ENCODE measurements at regions not wholly inside any gene's neighbourhood (a gene's known extent, or its start where the extent isn't known, plus 50 kb on each side); places are given as distances from the start of the nearest gene placed in this dataset.

- TF ChIP-seq CTCF (IDR thresholded peaks at IDR 0.05): no peak
- ATAC-seq (ENCODE audit: low FRiP score) (no peak), DNase-seq (ENCODE audit: low spot score) (no peak)
Observed at GRCh38 chr12:13635709-13636108, 345.7 kb downstream of the GRIN2B start.

GRCh38 chr12:13631873-13632272, 349.5 kb downstream of the GRIN2B start:
- no peak for TF ChIP-seq CTCF (IDR thresholded peaks at IDR 0.05)
- ATAC-seq (ENCODE audit: low FRiP score) (no peak), DNase-seq (ENCODE audit: low spot score) (no peak)

DNA sequence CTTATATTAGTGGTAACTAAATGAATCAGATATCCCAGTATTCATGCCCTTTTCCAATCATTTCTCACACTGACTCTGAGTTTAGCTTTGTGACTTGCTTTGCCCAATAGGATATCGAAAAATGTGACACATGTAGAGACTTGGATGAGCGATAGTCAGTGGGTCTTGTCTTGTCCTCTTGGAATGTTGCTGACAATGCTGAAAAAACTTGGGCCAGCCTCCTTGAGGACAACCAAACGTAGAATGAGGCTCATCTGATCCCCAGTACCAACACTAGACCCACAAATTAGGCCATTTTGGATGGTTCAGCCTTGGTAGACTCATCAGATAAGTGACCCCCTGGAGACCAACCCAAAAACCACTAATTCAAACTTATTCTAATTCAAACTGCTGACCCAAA, 351.0 kb downstream of the GRIN2B start:
- no peak for ATAC-seq (ENCODE audit: low FRiP score)
- TF ChIP-seq CTCF (IDR thresholded peaks at IDR 0.05): no peak

GRCh38 chr12:13628067-13628466, 353.3 kb downstream of the GRIN2B start:
- DNase-seq (ENCODE audit: low spot score): no peak
- no peak for ATAC-seq (ENCODE audit: low FRiP score)
- TF ChIP-seq CTCF (IDR thresholded peaks at IDR 0.05): no peak

More for the DNA sequence above, 351.0 kb downstream of the GRIN2B start:
- DNase-seq (ENCODE audit: low spot score): no peak

DNA sequence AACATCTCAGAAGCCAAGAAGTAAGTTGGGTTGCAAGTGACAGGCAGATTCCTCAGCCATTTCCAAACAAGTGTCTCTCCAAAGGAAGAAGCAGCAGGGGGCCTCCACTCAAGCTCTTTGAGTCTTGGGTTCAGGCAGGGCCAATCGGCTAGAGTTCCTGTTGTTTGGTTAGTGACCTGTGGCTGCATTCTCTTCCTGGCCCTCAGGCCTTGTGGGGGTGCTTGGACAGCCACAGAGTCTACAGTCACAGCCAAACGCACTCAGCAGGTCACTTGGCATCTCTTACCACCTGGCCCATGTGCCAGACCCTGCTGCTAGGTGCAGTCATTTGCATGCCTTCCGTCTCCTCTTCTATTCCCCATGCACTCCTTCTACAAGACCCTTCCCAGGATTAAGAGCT, 353.9 kb downstream of the GRIN2B start:
- ATAC-seq (ENCODE audit: low FRiP score): no peak
- TF ChIP-seq CTCF (IDR thresholded peaks at IDR 0.05): no peak

DNA sequence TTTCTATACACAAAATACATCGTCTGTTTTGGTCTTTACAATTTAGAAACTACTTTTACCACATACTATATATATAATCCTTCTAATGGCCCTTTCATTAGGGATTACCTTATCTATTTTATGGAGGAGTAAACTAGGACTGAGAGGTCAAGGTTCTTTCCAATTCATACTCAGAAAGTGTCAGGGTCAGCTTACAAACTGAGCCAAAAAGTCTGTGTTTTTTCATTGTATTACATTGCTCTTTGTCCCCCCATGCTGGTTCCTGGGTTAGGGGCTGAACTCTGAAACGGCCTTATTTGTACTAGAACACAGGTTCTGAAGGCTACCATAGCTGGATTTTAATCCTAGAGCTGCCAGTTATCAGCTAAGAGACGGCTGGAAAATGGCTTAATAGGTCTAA, 368.1 kb downstream of the GRIN2B start:
- DNase-seq (ENCODE audit: low spot score) (no peak), ATAC-seq (ENCODE audit: low FRiP score) (no peak)
- TF ChIP-seq CTCF (IDR thresholded peaks at IDR 0.05): no peak

More for the DNA sequence above, 353.9 kb downstream of the GRIN2B start:
- no peak for DNase-seq (ENCODE audit: low spot score)

- ATAC-seq (ENCODE audit: low FRiP score) (no peak), DNase-seq (ENCODE audit: low spot score) (no peak)
- no peak for TF ChIP-seq CTCF (IDR thresholded peaks at IDR 0.05)
Observed at GRCh38 chr12:13609894-13610679, 371.3 kb downstream of the GRIN2B start.
